HG03064 (cell line): ENCODE measurements at regions not wholly inside any gene's neighbourhood (a gene's known extent, or its start where the extent isn't known, plus 50 kb on each side); places are given as distances from the start of the nearest gene placed in this dataset.

Experiments
- ATAC-seq: cut with Tn5 transposase; IDR thresholded peaks from one replicate; pipeline ENCODE4 v1.9.1; 2021; ENCODE audit warnings: low read depth; ENCODE audit not compliant: unreplicated experiment

DNA sequence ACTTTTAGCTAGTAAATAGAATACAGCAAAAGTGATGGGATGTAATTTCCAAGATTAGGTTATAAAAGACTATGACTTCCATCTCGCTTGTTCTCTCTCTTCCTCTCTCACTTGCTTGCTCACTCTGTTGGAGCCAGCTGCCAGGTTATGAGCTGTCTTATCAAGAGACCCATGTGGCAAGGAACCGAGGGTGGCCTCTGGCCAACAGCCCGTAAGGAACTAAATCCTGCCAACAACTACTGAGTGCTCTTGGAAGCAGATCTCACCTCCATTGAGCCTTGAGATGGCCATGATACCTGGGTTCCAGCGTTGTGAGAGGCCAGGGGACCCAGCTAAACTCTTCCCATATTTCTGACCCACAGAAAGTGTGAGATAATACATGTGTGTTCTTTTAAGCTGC is 636.1 kb downstream of the ACTL7B start:
- no peak for ATAC-seq

DNA sequence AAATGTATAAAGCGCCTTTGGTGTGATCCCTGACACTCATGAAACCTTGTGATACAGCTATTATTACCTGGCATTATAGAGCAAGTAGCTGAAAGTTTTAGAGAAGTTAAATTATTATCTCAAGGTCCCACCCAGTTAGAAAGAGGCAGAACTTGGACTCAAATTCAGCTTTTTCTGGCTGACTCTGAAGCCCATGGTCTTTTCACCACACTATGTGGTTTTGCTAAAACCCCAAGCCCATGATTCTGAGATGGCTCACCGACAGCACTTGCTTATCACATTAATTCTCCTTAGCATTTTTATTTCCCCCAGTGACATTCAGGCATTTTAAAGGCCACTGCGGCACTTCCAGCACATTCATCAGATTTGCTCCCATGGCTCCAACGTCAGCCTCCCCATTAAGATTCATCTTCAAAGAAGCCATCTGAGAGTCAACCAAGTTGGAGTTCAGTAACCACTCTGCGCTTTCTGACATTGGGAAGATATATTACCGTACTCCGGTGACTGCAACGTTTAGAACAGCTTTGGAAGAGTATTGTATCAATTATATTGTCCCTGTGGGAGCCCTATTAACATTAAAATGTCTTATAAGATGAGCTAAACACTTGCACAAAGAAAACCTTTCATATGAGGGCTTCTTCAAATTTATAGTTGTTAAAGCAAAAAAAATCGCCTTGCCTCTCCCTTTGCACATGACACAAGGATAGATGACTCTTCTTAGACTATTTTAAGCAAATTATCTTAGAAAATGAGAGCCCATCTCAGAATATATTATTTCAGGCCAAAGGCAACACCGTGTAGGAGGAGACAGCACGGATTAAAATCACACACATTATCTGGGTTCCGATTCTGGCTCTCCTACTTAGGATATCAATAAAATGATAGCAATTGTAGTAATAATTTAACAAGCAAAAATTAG is 638.1 kb downstream of the ACTL7B start:
- ATAC-seq = no peak

DNA sequence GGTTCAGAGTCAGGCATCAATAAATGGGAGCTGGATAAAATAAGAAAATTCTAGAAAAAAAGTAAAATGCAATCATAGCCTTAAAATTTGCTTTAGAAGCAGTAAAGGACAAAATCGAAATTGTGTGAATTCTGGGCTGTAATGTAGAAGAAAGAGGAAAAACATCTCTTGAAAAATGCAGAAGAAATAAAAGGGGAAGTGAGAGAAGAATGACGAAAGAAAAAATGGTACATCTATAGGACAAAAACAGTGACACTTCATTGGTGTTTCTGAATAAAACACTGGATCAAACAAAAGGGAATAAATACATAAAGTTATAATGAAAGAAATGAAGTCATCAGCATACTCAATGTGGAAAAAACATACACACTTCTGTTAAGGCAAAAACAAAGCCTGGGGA is 642.3 kb downstream of the ACTL7B start:
- ATAC-seq = no peak

DNA sequence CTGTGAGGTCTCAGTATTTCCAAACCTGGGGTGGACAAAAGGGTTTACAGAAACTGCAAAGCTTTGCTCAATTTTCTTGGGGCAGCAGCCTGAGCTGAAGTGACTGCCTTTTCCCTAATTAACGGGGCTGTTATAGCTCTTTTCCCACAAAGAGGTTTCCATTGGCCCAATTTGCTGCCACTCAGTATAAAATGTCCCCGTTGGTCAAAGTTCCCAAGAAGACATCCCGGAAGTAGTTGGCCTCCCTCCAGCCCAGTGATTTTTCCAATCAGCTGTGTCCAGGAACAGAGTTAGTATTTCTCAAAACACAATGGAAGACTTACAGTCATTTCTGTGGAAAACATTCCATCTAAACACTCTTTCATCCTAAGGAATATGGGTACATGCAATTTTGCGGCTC is 643.6 kb downstream of the ACTL7B start:
- no peak for ATAC-seq

DNA sequence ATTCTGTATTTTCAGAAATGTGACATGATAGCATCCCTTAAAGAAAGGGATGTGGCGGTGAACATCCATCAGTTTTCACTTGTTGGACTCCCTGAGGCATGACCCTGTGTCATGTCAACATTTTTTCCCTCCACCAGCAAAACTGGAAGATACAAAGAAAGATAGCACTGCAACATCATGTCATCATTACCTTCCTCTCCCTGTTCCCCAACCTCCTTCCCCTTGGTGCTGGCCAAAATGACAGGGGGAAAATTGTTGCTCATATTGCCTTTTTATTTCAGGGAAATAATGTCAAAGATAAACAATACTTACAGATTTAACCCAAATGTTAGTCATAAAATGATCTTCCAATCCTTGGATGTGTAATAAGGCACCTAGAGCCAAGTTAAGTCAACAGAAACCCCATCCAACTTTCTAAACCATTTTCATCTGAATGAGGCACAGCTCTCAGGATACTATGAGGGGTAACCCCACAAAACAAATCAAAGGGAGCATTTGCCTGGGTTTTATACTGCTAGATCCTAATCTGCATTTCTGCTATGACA is 644.3 kb downstream of the ACTL7B start:
- ATAC-seq = no peak

DNA sequence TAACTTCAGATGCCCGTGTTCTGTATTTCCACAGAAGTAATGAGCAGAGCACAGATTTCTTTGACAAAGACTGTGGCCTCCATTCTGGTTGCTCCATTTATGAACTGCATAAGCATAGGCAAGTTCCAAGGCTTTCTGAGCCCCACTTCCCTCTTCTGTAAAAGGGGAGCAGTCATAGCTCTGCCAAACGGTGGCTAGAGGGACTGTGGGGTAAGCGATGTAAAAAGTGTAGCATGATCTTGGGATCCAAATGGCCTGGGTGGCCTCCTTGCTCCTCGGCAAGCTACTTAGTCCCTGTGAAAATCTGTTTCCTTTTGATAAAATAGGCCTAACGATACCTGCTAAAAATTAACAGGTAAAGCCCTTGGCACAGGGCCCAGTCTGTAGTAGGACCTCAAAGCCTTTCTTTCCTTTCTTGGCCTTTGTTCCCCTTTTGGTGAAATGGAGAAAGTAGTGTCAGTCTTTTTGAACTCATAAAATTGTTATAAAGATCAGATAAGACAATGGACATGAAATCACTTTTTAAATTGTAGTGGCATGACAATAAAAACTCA is 646.6 kb downstream of the ACTL7B start:
- no peak for ATAC-seq

DNA sequence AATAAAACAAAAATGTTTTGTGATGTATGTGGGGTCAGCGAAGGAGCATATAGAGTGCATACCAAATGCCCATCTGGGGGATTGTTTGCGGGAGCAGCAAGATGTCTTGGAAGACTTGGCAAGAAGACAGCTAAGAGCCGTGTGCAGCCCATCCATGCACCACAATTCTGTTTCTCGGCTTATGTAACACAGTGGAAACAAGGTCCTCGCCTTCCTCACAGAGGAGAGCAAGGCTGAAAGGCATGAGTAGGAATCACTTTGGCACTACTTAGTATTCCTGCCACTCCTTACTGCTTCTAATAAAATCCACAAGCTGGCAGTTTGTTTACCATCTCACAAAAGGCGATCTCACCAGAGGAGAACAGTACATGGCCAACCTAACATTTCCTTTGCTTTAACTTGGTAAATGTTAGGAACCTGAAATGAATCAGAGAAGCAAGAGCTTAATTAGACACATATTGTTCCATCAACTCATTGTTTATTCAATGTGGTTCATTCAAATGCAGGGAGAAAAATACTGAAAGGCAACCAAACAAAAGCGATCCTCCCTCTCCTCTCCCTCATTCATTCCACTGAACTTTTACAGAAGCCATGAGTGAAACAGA is 648.1 kb downstream of the ACTL7B start:
- no peak for ATAC-seq

DNA sequence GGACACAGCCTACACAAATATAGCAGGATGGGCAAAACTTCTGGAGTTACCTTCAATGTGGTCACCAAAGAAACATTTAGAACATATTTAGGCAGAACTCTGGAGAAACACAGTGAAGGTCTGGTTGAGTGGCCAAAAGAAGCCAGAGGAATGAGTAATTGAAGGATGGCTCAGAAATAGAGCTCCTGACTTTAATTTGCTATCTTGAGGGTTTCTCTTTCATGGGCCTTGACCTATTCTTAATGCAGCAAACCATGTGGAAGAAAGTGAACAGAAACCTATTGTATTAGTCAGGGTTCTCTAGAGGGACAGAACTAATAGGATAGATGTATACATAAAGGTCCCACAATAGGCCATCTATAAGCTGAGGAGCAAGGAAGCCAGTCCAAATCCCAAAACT is 650.5 kb downstream of the ACTL7B start:
- ATAC-seq = no peak

DNA sequence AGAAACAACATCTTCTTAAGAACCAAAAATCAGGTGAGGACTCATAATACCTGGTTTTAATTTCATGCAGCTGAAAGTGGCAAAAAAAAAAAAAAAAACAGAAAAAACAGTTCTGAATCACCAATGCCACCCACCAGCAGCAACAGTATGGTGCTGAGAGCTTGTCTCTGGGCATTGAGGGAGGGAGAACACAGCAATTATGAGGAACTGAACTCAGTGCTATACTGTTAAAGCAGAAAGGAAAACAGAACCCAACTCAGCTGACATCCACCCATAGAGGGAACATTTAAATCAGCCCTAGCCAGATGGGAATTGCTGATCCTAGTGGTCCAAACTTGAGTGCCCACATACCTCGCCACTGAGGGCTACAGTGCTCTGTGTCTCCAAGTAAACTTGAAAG is 657.9 kb downstream of the ACTL7B start:
- no peak for ATAC-seq

DNA sequence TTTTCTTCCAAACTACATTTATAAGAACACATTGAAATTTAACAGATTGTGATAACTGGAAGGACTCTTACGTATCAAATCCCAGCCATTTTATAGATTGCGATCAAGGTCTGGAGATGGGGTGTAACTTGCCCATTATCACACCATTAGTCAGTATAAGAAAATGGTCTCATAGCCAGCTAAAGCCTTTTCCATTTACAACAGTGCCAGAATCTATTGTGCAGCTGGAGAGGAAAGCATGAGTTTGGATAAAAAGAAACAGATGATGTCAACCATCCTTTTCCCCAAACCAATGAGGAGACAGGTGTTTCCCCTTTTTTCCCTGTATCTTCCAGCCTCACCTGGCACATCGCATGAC is 658.8 kb downstream of the ACTL7B start:
- no peak for ATAC-seq

DNA sequence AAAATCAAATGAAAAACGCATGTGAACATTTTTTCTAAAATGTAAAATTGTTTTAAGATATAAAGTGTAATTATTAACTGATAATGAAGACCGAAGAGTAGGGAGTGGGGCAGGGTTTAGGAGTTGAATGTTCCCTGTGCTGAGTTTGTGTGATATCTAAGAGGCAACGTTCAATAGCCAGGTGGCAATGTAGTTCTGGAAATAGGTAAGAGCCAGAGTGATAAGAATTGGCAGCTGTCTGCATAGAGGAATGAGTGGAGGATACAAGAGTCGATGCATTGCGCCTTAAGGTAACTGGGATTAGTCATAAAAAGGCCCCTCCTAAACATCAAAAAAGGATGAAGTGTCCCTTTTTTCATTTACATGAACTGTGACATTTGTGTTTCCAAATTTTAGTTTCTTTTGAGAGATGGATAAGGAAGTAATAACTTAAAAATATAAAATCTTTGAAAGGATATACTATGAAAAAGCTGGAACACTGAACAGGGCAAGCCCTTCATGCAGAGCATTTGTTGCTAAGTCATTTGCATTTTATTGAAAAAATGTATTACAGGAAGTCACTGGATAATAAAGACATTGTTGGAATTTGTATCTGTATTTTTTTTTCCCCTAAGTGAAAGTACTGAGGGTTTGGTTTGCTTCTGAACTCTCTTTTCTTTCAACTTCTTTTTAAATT is 659.3 kb downstream of the ACTL7B start:
- no peak for ATAC-seq

DNA sequence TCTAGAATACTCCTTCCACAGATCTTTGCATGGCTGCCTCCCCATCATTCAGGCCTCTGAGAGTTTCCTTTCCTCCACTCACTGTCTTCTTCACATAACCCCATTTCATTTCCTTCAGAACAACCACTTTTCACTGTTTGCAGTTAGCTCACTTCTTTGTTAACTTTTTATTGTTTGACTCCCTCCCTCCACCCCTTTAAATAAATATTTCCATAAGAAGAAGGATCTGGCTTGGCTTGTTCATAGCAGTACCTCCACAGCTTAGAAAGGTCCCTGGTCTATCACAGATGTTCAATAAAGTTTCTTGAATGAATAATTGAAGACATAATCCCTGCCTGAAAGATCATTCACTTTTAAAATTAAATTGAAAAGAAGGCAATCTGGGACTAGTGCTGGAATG is 661.6 kb downstream of the ACTL7B start:
- ATAC-seq = no peak

DNA sequence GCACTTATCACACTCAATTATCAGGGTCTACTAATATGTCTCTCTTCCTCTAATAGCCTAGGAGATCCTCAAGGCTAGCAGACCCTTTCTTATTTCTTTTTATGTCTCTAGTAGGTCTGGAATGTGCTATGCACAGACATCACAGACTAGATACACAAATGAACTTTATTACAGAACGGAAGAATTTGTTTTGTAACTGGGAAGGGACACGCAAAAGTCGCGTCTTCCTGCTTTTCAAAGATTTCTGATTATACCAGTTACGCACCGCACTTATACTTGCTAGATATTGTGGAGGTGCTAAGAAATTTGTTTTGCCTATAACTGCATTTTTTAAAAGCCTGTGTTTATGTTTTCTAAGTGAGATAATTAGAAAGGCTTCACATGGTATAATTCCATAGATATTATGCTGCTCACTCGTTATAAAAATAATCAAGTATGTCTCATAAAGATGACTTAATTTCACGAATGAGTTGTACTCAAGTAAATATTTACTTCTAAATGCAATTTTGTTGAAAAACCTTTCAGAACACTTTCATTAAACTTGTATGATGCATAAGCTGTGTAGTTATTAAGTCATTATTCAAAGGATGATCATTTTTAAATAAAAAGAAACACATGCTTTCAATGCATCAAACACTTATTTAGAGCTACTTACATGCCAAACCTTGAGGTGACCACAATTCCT is 662.6 kb downstream of the ACTL7B start:
- ATAC-seq = no peak

DNA sequence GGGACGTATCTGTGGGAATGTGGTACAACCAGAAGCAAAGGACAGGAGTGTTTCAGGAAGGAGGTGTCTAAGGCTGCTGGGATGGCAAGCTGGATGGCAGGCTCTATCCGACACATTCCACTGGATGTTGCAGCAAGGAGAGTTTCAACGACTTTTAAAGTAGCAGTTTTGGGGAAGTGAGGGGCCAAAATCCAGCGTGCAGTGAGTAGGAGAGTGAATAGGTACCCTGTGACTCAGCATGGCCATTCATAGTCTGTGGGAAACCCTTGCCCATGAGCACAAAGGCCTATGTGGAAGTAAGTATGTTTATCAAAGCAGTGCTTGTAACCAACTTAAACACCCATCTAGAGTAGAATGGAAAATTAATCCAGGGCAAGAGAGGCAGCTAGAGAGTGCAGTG is 664.7 kb downstream of the ACTL7B start:
- ATAC-seq = no peak

DNA sequence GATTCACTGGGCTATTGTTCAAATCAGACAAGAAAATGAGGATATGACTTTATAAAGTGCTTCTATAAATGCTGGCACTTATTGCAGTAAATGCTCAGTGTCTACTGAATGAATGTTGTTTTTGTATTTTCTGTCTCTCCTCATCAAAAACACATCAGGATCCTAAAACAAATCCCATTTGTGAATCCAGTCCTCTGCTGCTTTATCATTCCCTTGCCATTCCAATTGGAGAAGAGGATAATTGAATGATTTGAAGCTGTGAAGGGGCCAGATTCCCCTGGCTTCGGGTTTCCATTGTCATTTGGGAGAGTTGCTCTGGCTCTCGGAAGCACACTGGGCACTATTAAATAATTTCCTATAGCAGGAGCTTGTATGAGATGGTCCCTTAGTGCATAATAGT is 666.8 kb downstream of the ACTL7B start:
- ATAC-seq = no peak

DNA sequence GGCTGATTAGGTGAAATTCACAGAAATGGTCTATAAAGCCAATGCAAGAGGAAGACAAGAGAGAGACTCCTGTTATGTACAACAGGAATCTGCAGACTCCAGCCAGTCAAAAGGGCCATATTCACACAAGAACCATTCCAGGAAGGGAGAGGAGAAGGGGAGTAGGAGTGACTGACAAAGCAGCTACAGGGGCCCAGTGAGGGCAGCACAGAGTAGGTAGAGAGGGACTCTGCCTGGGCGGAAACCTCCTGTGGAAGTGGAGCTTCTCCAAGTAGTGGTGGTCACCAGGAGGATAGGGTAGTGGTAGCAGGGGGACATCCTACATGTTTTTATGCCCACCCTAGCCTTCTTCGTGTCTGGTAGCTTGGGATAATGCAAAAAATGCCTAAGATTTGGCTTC is 667.3 kb downstream of the ACTL7B start:
- no peak for ATAC-seq

DNA sequence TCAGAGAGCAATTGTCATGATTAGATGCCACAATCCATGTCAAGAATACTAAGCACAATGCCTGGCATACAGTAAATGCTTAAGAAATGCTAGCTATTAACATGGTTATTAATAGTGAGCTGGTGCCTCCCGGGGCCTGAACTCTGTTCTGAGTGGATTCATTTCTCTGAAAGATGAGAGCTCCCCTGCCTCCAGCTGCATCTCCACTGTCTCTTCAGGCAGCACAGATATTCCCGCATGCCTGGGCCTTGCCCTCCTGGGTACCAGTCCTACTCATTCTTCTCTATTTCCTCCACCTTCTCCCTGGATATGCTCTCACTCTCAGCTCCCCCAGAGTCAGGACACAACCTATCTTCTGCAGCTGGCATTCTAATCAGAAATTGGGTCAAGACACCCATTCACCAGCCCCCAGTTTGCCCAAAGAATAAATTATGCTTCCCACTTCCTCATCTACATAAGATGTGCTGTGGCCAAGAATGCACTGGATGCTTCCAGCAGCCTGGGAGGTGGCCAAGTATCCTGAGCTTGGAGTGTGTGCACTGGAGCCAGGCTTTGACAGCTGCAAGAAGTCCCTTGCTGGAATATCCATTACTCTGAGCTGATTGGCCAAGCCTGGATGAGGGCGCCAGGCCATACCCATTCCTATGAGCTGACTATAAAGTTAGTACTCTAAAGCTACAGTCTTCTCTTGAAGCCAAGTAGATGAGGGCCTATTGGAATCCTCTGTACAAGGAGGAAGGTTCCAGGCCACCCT is 669.0 kb downstream of the ACTL7B start:
- no peak for ATAC-seq

DNA sequence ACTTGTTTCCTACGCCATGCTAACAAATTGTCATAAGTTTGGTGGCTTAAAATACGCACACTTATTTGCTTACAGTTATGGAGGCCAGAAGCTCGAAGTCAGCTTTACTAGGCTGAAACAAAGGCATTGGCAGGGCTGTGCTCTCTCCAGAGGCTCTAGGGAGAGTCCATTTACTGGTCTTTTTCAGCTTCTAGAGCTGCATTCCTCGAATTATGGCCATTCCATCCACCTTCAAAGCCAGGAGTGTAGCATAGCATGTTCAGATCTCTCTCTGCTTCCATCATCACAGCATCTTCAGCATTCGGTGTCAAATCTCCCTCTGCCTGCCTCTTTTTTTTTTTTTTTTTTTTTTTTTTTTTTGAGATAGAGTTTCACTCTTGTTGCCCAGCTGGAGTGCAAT is 670.2 kb downstream of the ACTL7B start:
- ATAC-seq = no peak

DNA sequence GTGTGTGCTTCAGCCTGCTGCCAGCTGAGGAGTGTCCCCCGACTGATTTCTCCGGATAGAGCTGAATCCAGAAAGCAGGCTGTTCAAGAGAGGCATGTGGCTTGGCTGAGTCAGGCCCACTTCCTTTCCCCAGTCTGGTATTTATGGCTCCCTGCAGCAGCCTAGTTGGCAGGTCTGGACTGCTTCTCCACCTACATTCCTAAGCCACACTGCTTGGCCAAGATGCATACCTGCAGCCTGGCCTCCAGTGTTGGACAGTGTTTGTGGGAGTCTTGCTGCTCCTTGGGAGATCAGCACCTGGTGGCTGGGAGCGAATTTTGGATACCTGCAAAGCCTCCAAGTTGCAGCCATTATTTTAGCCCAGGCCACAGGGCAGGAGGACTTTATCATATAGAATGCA is 670.8 kb downstream of the ACTL7B start:
- ATAC-seq = no peak

DNA sequence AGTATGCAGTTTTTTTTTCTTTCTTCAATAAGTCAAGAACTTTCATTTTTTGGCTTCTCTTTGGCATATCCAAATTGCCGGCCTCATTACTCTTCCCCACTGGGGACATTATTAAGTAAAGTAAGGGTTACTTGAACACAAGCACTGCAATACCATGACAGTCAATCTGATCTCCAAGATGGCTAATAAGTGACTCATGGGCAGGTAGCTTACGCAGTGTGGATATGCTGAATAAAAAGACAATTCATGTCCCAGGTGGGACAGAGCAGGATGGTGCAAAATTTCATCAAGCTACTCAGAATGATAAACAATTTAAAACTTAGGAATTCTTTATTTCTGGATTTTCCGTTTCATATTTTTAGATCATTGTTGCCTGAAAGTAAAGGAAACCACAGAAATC is 671.8 kb downstream of the ACTL7B start:
- no peak for ATAC-seq
